ENCODE measurements at regions not wholly inside any gene's neighbourhood (a gene's known extent, or its start where the extent isn't known, plus 50 kb on each side); places are given as distances from the start of the nearest gene placed in this dataset.

DNA sequence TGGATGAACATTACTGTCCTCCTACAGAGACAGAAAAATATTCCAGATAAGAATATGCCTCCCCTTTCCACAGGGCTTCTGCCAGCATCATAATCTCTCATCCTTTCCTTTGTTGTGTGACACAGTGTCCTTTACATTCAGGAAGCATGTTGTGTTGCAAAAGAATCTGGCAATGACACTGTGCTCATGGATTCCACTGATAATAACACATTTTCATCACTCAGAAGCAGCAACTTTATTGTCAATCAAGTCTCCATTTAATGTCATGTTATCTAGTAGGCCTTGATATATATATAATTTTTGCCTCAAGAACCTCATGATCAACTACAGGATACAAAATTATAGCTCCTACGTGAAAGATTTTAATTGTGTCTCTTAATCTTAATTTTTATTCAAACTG, 833.9 kb downstream of the FSTL5 start:
- no peaks in the 10 kb centered on the region for H3K4me1 ChIP-seq
- H3K9me3 ChIP-seq = no peaks in the 10 kb centered on the region
- ATAC-seq = no peak
- H3K27me3 ChIP-seq = no peaks in the 10 kb centered on the region
- intact Hi-C loops (cut with DNase I) = no loop called here
- no peaks in the 10 kb centered on the region for H3K36me3 ChIP-seq
- TF ChIP-seq, protein P1, sequence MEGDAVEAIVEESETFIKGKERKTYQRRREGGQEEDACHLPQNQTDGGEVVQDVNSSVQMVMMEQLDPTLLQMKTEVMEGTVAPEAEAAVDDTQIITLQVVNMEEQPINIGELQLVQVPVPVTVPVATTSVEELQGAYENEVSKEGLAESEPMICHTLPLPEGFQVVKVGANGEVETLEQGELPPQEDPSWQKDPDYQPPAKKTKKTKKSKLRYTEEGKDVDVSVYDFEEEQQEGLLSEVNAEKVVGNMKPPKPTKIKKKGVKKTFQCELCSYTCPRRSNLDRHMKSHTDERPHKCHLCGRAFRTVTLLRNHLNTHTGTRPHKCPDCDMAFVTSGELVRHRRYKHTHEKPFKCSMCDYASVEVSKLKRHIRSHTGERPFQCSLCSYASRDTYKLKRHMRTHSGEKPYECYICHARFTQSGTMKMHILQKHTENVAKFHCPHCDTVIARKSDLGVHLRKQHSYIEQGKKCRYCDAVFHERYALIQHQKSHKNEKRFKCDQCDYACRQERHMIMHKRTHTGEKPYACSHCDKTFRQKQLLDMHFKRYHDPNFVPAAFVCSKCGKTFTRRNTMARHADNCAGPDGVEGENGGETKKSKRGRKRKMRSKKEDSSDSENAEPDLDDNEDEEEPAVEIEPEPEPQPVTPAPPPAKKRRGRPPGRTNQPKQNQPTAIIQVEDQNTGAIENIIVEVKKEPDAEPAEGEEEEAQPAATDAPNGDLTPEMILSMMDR (IDR thresholded peaks at IDR 0.05) = no peak
- no peak overlapping the region for H3K4me3 ChIP-seq
- H3K27ac ChIP-seq = no peak overlapping the region
- DNase-seq = no peak

DNA sequence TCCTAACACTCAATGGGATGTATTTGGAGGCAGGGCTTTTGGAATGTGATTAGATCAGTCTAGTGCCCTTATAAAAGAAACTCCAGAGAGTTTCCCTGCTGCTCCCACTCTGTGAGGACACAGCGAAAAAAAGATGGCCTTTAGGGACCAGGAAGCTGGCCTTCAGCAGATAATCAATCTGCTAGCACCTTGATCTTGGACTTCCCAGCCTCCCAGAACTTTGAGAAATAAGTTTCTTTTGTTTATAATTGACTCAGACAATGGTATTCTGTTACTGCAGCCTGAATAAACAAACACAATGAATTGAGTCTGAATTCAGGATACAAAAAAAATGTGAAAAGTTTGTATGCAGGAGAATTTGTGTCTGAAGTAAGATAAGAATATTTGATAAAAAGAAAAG, 842.1 kb downstream of the FSTL5 start:
- TF ChIP-seq, protein P1 (IDR thresholded peaks at IDR 0.05) = no peak
- Histone ChIP-seq H3K4me1 (no peaks in the 10 kb centered on the region), H3K4me3 (no peak overlapping the region), H3K9me3 (no peaks in the 10 kb centered on the region), H3K27ac (no peak overlapping the region), H3K36me3 (no peaks in the 10 kb centered on the region), H3K27me3 (no peaks in the 10 kb centered on the region)
- ATAC-seq = no peak
- peak in 1 of 4 donors; percentile 10 for DNase-seq
- intact Hi-C loops (cut with DNase I) = no loop called here

DNA sequence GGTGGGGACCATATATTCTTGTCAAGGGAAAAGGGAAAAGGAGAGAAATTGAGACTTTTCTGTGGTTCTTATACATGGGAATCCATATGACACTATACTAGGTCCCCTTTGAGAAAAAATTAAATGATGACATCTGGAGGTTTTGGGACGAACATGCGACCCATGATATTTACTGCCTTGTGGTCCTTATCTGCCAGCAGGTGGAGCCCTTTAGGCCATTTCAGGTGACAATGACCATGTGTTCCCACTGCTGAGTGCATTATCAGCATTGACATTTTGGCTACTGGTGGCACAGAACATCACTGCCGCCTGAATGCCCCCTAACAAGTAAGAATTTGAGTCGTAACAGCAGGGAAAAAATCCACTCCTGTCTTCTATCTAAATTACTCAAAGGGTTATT, 843.4 kb downstream of the FSTL5 start:
- intact Hi-C loops (cut with DNase I) = no loop called here
- H3K4me1 ChIP-seq = no peaks in the 10 kb centered on the region
- no peaks in the 10 kb centered on the region for H3K27me3 ChIP-seq
- no peaks in the 10 kb centered on the region for H3K36me3 ChIP-seq
- no peak overlapping the region for H3K4me3 ChIP-seq
- H3K9me3 ChIP-seq = no peaks in the 10 kb centered on the region
- TF ChIP-seq, protein P1 (IDR thresholded peaks at IDR 0.05) = peak in 1 of 2 donors; percentile 17
- no peak for DNase-seq
- peak; percentile 39 for ATAC-seq
- no peak overlapping the region for H3K27ac ChIP-seq

DNA sequence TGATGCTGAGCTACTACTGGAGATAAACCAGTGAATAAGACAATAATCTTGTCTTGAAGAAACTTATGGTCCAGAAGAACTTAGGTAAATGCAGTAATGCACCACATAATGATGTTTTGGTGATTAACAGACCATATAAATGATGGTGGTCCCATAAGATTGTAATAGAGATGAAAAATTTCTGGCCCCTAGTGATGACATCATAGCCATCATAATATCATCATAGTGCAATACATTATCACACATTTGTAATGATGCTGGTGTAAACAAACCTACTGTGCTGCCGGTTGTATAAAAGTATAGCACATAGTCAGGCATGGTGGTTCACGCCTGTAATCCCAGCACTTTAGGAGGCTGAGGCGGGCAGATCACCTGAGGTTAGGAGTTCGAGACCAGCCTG, 846.8 kb downstream of the FSTL5 start:
- Histone ChIP-seq H3K27me3 (no peaks in the 10 kb centered on the region), H3K9me3 (no peaks in the 10 kb centered on the region), H3K4me3 (no peak overlapping the region), H3K4me1 (no peaks in the 10 kb centered on the region), H3K36me3 (no peaks in the 10 kb centered on the region), H3K27ac (no peak overlapping the region)
- DNase-seq (no peak), ATAC-seq (no peak)
- TF ChIP-seq, protein P1 (IDR thresholded peaks at IDR 0.05) = no peak
- intact Hi-C loops (cut with DNase I) = no loop called here

DNA sequence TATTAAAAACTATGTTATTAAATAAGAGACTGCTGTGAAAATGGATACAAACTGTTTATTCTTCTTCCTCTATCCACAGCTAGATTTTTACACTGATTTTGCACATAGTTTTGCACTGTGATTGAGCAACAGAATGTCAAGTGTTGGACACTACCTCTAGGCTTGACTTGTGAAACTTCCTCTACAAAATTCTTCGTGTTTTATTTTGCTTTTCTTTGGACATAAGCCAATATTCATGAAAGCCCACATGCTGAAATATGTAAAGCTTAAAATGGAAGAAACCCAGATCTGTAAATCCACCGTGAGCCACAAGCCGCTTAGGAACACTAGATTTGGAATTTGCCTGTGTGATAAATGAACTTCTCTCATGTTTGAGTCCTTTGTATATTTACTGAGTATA, 849.4 kb downstream of the FSTL5 start:
- DNase-seq = no peak
- TF ChIP-seq, protein P1 (IDR thresholded peaks at IDR 0.05) = no peak
- H3K4me3 ChIP-seq = no peak overlapping the region
- ATAC-seq = no peak
- no peaks in the 10 kb centered on the region for H3K9me3 ChIP-seq
- H3K36me3 ChIP-seq = no peaks in the 10 kb centered on the region
- H3K4me1 ChIP-seq = no peaks in the 10 kb centered on the region
- H3K27ac ChIP-seq = no peak overlapping the region
- intact Hi-C loops (cut with DNase I) = no loop called here
- H3K27me3 ChIP-seq = no peaks in the 10 kb centered on the region
